SK-N-SH (cell line): ENCODE measurements at regions not wholly inside any gene's neighbourhood (a gene's known extent, or its start where the extent isn't known, plus 50 kb on each side); places are given as distances from the start of the nearest gene placed in this dataset.
"Not testable (repeated sequence)": the region's sequence is repeated elsewhere in the genome, so short reads cannot be mapped to it uniquely, and the experiment has no call there.

Experiments
- CTCF ChIA-PET: fragments of 300-600, 350-600 bp; formaldehyde crosslinking; extraction: SDS; loops from one replicate; lab custom pipeline; 2021; lab: Yijun Ruan, JAX
- POLR2A ChIA-PET: fragments of 350-600 bp; sonication (Branson Sonifier 250); formaldehyde crosslinking; extraction: SDS; loops from one replicate; lab custom pipeline; 2020; ENCODE audit warnings: antibody characterized with exemption, inconsistent platforms; lab: Yijun Ruan, JAX
- DNase-seq: peaks from one replicate; pipeline ENCODE4 v3.0.0; 2012
- H2AFZ ChIP-seq: fragments of 200-600 bp; sonication (generic); 2 replicates; pipeline ENCODE4 v1.8.1; 2016; ENCODE audit warnings: antibody characterized with exemption, mild to moderate bottlenecking, low read depth
- H3F3A ChIP-seq: fragments of 200-600 bp; sonication (generic); replicated peaks from 2 replicates; pipeline ENCODE3; 2016; ENCODE audit warnings: antibody characterized with exemption, mild to moderate bottlenecking; ENCODE audit not compliant: insufficient read depth
- H3K27ac ChIP-seq, 2 experiments: fragments of 200-500 bp in 1 of 2; fragments of 200-600 bp in 1 of 2; sonication (Bioruptor generic) in 1 of 2; sonication (generic), shearing (Covaris generic) in 1 of 2; 2 replicates each; pipeline versions ENCODE4 v1.5.1 to v1.6.1; 2014 to 2016; ENCODE audit warnings: low read depth in 2 of 2, inconsistent platforms in 1 of 2, low read length in 1 of 2, mild to moderate bottlenecking in 1 of 2, mixed read lengths in 1 of 2
- H3K27me3 ChIP-seq: fragments of 200-600 bp; sonication (generic), shearing (Covaris generic); 2 replicates; pipeline ENCODE4 v1.6.1; 2016; ENCODE audit warnings: mixed run types; ENCODE audit not compliant: insufficient read depth
- H3K36me3 ChIP-seq, 2 experiments: fragments of 200-500 bp in 1 of 2; fragments of 200-600 bp in 1 of 2; sonication (Bioruptor generic) in 1 of 2; sonication (generic) in 1 of 2; replicated peaks in 1 of 2; 2 replicates each; pipeline versions ENCODE3 to v1.5.1; 2014 to 2016; ENCODE audit warnings: low read length in 1 of 2, mild to moderate bottlenecking in 1 of 2; ENCODE audit not compliant: insufficient read depth in 2 of 2, control insufficient read depth in 1 of 2
- H3K4me1 ChIP-seq, 2 experiments: fragments of 200-500 bp in 1 of 2; fragments of 200-600 bp in 1 of 2; sonication (Bioruptor generic) in 1 of 2; sonication (generic), shearing (Covaris generic) in 1 of 2; 2 replicates each; pipeline versions ENCODE4 v1.5.1 to v1.6.1; 2014 to 2016; ENCODE audit warnings: low read depth in 1 of 2, low read length in 1 of 2, mixed run types in 1 of 2; ENCODE audit not compliant: insufficient read depth in 2 of 2, control insufficient read depth in 1 of 2
- H3K4me2 ChIP-seq: fragments of 200-600 bp; sonication (generic), shearing (Covaris generic); 2 replicates; pipeline ENCODE4 v1.6.1; 2017; ENCODE audit warnings: mixed run types
- H3K4me3 ChIP-seq, 2 experiments: fragments of 200-500 bp in 1 of 2; fragments of 200-600 bp in 1 of 2; sonication (Bioruptor generic) in 1 of 2; sonication (generic), shearing (Covaris generic) in 1 of 2; 2 replicates each; pipeline versions ENCODE4 v1.5.1 to v1.8.1; 2014 to 2016; ENCODE audit warnings: low read depth in 2 of 2, inconsistent platforms in 1 of 2, low read length in 1 of 2, mild to moderate bottlenecking in 1 of 2, mixed read lengths in 1 of 2, moderate library complexity in 1 of 2
- H3K79me2 ChIP-seq: fragments of 200-600 bp; sonication (generic); 2 replicates; pipeline ENCODE4 v1.8.1; 2017; ENCODE audit warnings: mild to moderate bottlenecking; ENCODE audit not compliant: insufficient read depth
- H3K9ac ChIP-seq: fragments of 200-600 bp; sonication (generic); 2 replicates; pipeline ENCODE4 v1.6.1; 2017; ENCODE audit warnings: mixed run types
- H3K9me2 ChIP-seq: fragments of 200-600 bp; sonication (generic); 2 replicates; pipeline ENCODE4 v1.6.1; 2017; ENCODE audit warnings: mixed run types
- H3K9me3 ChIP-seq: fragments of 200-600 bp; sonication (generic); 2 replicates; pipeline ENCODE4 v1.6.1; 2017; ENCODE audit warnings: mixed run types, mild to moderate bottlenecking, moderate library complexity
- H4K20me1 ChIP-seq: fragments of 200-600 bp; sonication (generic); 2 replicates; pipeline ENCODE4 v1.6.1; 2017; ENCODE audit warnings: mild to moderate bottlenecking, mixed run types; ENCODE audit not compliant: insufficient read depth
- WGBS: methylation state at CpG from one replicate; pipeline ENCODE4 v1.1.6; 2017; ENCODE audit warnings: low lambda C conversion rate; 5-methylcytosine and 5-hydroxymethylcytosine counted together
- TF ChIP-seq, protein P1 (sequence below): fragments of 200-600 bp; sonication (generic); IDR thresholded peaks from 2 replicates; pipeline ENCODE4 v1.6.1; 2017; ENCODE audit warnings: antibody characterized with exemption, mild to moderate bottlenecking, moderate library complexity

- H3K4me1 ChIP-seq, H3K9me3 ChIP-seq, CTCF ChIA-PET, H3F3A ChIP-seq, H3K27me3 ChIP-seq, H3K9me2 ChIP-seq, H3K79me2 ChIP-seq, DNase-seq, POLR2A ChIA-PET, H3K4me2 ChIP-seq, H3K4me3 ChIP-seq, H2AFZ ChIP-seq, H3K27ac ChIP-seq, H3K9ac ChIP-seq, H4K20me1 ChIP-seq, H3K36me3 ChIP-seq: not testable (repeated sequence)
- 31% methylated on average over 12 of the region's 12 CpGs for WGBS
Measured at GRCh38 chr20:28564688-28565463, 2692.6 kb upstream of the DEFB115 start.

GRCh38 chr20:28575991-28576390 is 2681.5 kb upstream of the DEFB115 start:
- WGBS = 79% methylated on average over 3 of the region's 3 CpGs
- H3K4me2 ChIP-seq, CTCF ChIA-PET, POLR2A ChIA-PET, H3K9me3 ChIP-seq, H3K9ac ChIP-seq, H4K20me1 ChIP-seq, H3K4me3 ChIP-seq, H3K27me3 ChIP-seq, H3K4me1 ChIP-seq, DNase-seq, H3K9me2 ChIP-seq, H3K79me2 ChIP-seq, H2AFZ ChIP-seq, H3F3A ChIP-seq, H3K27ac ChIP-seq: not testable (repeated sequence)
- TF ChIP-seq, protein P1, sequence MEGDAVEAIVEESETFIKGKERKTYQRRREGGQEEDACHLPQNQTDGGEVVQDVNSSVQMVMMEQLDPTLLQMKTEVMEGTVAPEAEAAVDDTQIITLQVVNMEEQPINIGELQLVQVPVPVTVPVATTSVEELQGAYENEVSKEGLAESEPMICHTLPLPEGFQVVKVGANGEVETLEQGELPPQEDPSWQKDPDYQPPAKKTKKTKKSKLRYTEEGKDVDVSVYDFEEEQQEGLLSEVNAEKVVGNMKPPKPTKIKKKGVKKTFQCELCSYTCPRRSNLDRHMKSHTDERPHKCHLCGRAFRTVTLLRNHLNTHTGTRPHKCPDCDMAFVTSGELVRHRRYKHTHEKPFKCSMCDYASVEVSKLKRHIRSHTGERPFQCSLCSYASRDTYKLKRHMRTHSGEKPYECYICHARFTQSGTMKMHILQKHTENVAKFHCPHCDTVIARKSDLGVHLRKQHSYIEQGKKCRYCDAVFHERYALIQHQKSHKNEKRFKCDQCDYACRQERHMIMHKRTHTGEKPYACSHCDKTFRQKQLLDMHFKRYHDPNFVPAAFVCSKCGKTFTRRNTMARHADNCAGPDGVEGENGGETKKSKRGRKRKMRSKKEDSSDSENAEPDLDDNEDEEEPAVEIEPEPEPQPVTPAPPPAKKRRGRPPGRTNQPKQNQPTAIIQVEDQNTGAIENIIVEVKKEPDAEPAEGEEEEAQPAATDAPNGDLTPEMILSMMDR = peak; percentile 53
- H3K36me3 ChIP-seq = peaks cover 2 to 21% of the 10 kb centered on the region in 2 experiments

DNA sequence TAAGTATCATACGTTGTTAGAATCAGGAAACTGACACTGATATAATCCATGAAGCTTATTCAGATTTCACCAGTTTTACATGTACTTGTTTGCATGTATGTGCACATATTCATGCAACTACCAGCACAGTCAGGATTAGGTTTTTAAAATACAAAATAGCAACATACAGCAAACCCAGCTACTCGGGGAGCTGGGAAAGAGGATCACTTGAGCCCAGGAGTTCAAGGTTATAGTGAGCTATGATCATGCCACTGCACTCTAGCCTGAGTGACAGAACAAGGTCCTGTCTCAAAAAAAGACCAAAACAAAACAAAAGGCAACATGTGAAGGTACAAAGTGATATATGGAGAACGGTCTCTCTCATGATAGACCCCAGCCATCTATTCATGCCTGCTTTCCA is 2665.8 kb upstream of the DEFB115 start:
- H3K4me2 ChIP-seq, DNase-seq, H3K4me3 ChIP-seq, H3K9me3 ChIP-seq, H4K20me1 ChIP-seq, H3K9me2 ChIP-seq, H2AFZ ChIP-seq, H3K9ac ChIP-seq, H3F3A ChIP-seq, H3K27ac ChIP-seq, H3K4me1 ChIP-seq, H3K27me3 ChIP-seq, POLR2A ChIA-PET, CTCF ChIA-PET, H3K36me3 ChIP-seq: not testable (repeated sequence)
- H3K79me2 ChIP-seq = peaks cover 36% of the 10 kb centered on the region
- 86% methylated on average over 3 of the region's 3 CpGs for WGBS

- H3K9me3 ChIP-seq, H3K4me1 ChIP-seq, H3F3A ChIP-seq, H3K4me2 ChIP-seq, DNase-seq, H3K36me3 ChIP-seq, H3K27me3 ChIP-seq, H3K27ac ChIP-seq, H3K9ac ChIP-seq, H3K9me2 ChIP-seq, H2AFZ ChIP-seq, CTCF ChIA-PET, POLR2A ChIA-PET, H4K20me1 ChIP-seq, H3K4me3 ChIP-seq: not testable (repeated sequence)
- H3K79me2 ChIP-seq = peaks cover 51% of the 10 kb centered on the region
- WGBS = over 99% methylated on average over 3 of the region's 4 CpGs
Measured at GRCh38 chr20:28593383-28593782, 2664.1 kb upstream of the DEFB115 start.

DNA sequence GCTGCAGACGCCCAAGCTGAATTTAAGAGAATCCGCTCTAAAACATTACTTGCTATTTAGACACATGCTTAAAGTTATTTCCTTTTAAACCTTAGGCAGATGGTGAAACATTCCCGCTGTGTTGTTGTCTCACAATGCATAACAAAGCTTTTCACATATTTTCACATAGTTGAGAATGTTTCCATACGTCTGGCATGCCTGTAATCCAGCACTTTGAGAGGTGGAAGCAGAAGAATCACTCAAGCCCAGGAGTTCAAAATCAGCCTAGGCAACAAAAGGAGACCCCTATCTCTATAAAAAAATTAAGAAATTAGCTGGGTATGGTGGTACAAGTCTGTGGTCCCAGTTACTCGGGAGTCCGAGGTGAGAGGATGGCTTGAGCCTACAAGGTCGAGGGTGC is 2663.0 kb upstream of the DEFB115 start:
- H3K9ac ChIP-seq, H3K27me3 ChIP-seq, CTCF ChIA-PET, H3F3A ChIP-seq, H2AFZ ChIP-seq, H3K4me1 ChIP-seq, H3K27ac ChIP-seq, H3K4me2 ChIP-seq, H3K36me3 ChIP-seq, H3K4me3 ChIP-seq, DNase-seq, H3K9me2 ChIP-seq, H3K9me3 ChIP-seq, POLR2A ChIA-PET, H4K20me1 ChIP-seq: not testable (repeated sequence)
- peaks cover 55% of the 10 kb centered on the region for H3K79me2 ChIP-seq
- 85% methylated on average over 7 of the region's 7 CpGs for WGBS

GRCh38 chr20:28602006-28602402 is 2655.5 kb upstream of the DEFB115 start:
- DNase-seq, H3F3A ChIP-seq, H4K20me1 ChIP-seq, H3K36me3 ChIP-seq, H3K27me3 ChIP-seq, CTCF ChIA-PET, H3K9me3 ChIP-seq, H3K4me1 ChIP-seq, H3K9me2 ChIP-seq: not testable (repeated sequence)
- Histone ChIP-seq H3K4me2 (peak overlapping the region; percentile 76), H2AFZ (peak overlapping the region; percentile 93), H3K9ac (peak overlapping the region; percentile 74), H3K79me2 (peaks cover 39% of the 10 kb centered on the region), H3K27ac (peak overlapping the region; percentile 76 to 83), H3K4me3 (peak overlapping the region; percentile 77 to 94)
- 3% methylated on average over 4 of the region's 7 CpGs for WGBS
- POLR2A ChIA-PET = interaction anchor here (0.6 kb wide), 1 partner anchor 844 kb away, joined by 3 read pairs; no protein-coding TSS in a partner anchor
